Smooth muscle cell (in vitro differentiated cells): ENCODE measurements at regions not wholly inside any gene's neighbourhood (a gene's known extent, or its start where the extent isn't known, plus 50 kb on each side); places are given as distances from the start of the nearest gene placed in this dataset.
"Not testable (repeated sequence)": the region's sequence is repeated elsewhere in the genome, so short reads cannot be mapped to it uniquely, and the experiment has no call there.

Experiments used
- DNase-seq: peaks from one replicate; lab custom pipeline; 2025; ENCODE audit not compliant: unreplicated experiment; lab: John Stamatoyannopoulos, UW
- H2AFZ ChIP-seq: fragments of 200-600 bp; sonication (generic); 2 replicates; pipeline ENCODE4 v1.6.0; 2016; ENCODE audit warnings: antibody characterized with exemption, low read depth, mild to moderate bottlenecking
- H3F3A ChIP-seq: fragments of 200-600 bp; sonication (generic); 2 replicates; pipeline ENCODE4 v1.6.0; 2017; ENCODE audit warnings: antibody characterized with exemption, low read depth
- H3K27ac ChIP-seq: fragments of 200-600 bp; sonication (generic); 2 replicates; pipeline ENCODE4 v1.5.1; 2016; ENCODE audit warnings: low read depth, mild to moderate bottlenecking
- H3K27me3 ChIP-seq: fragments of 200-600 bp; sonication (generic); 2 replicates; pipeline ENCODE4 v1.6.1; 2016; ENCODE audit warnings: low read depth, mild to moderate bottlenecking
- H3K36me3 ChIP-seq: fragments of 200-600 bp; sonication (generic); 2 replicates; pipeline ENCODE4 v1.5.1; 2016; ENCODE audit warnings: low read depth
- H3K4me1 ChIP-seq: fragments of 200-600 bp; sonication (generic); 2 replicates; pipeline ENCODE4 v1.5.1; 2016; ENCODE audit warnings: low read depth
- H3K4me2 ChIP-seq: fragments of 200-600 bp; sonication (generic); 2 replicates; pipeline ENCODE4 v1.6.0; 2016; ENCODE audit warnings: mild to moderate bottlenecking
- H3K4me3 ChIP-seq: fragments of 200-600 bp; sonication (generic); 2 replicates; pipeline ENCODE4 v1.5.1; 2016; ENCODE audit warnings: mild to moderate bottlenecking
- H3K79me2 ChIP-seq: fragments of 200-600 bp; sonication (generic); 2 replicates; pipeline ENCODE4 v1.6.0; 2016; ENCODE audit warnings: low read depth, mild to moderate bottlenecking
- H3K9ac ChIP-seq: fragments of 200-600 bp; sonication (generic); 2 replicates; pipeline ENCODE4 v1.6.0; 2016; ENCODE audit warnings: low read depth
- H3K9me3 ChIP-seq: fragments of 200-600 bp; sonication (generic); replicated peaks from 2 replicates; pipeline ENCODE4 v1.5.1; 2016; ENCODE audit warnings: low read depth
- H4K20me1 ChIP-seq: fragments of 200-600 bp; sonication (generic); 2 replicates; pipeline ENCODE4 v1.6.0; 2016; ENCODE audit warnings: low read depth
- WGBS: methylation state at CpG from one replicate; pipeline ENCODE4 v1.1.7; 2016; ENCODE audit warnings: low lambda C conversion rate; 5-methylcytosine and 5-hydroxymethylcytosine counted together
- TF ChIP-seq, protein P1 (sequence below): fragments of 200-600 bp; sonication (generic); IDR thresholded peaks from 2 replicates; pipeline ENCODE4 v1.5.1; 2017; ENCODE audit warnings: borderline replicate concordance, mild to moderate bottlenecking, antibody characterized with exemption; ENCODE audit not compliant: insufficient read depth, poor library complexity, severe bottlenecking

DNA sequence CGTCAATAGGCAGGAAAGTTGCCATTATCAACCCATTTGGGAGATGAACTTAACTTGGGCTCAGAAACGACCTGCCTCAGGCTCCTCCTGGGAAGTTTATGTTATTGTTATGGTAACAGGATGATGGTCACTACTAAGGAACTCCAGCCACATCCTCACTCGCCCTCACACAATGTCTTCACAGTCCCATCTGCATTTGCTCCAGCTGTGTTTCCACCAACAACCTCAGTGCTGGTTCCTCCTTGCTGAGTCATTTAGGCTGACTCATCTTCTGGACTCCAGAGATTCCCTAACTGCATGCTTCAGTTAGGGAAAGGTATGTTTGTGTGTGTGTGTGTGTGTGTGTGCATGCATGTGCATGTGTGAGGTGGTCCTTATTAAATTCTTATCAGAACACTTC, 293.4 kb upstream of the BOD1L1 start:
- H3K27me3 ChIP-seq: no peaks in the 10 kb centered on the region
- peak overlapping the region; percentile 95 for H3K27ac ChIP-seq
- peak overlapping the region; percentile 88 for H3K9ac ChIP-seq
- no peak overlapping the region for H3K4me3 ChIP-seq
- no peaks in the 10 kb centered on the region for H4K20me1 ChIP-seq
- TF ChIP-seq, protein P1, sequence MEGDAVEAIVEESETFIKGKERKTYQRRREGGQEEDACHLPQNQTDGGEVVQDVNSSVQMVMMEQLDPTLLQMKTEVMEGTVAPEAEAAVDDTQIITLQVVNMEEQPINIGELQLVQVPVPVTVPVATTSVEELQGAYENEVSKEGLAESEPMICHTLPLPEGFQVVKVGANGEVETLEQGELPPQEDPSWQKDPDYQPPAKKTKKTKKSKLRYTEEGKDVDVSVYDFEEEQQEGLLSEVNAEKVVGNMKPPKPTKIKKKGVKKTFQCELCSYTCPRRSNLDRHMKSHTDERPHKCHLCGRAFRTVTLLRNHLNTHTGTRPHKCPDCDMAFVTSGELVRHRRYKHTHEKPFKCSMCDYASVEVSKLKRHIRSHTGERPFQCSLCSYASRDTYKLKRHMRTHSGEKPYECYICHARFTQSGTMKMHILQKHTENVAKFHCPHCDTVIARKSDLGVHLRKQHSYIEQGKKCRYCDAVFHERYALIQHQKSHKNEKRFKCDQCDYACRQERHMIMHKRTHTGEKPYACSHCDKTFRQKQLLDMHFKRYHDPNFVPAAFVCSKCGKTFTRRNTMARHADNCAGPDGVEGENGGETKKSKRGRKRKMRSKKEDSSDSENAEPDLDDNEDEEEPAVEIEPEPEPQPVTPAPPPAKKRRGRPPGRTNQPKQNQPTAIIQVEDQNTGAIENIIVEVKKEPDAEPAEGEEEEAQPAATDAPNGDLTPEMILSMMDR: no peak
- DNase-seq: peak; percentile 9
- no peaks in the 10 kb centered on the region for H3K9me3 ChIP-seq
- H3K79me2 ChIP-seq: no peaks in the 10 kb centered on the region
- H3F3A ChIP-seq: peaks cover 32% of the 10 kb centered on the region
- 17% methylated on average over 3 of the region's 3 CpGs for WGBS
- no peak overlapping the region for H2AFZ ChIP-seq
- no peaks in the 10 kb centered on the region for H3K36me3 ChIP-seq
- peak overlapping the region; percentile 1 for H3K4me2 ChIP-seq
- peaks cover 6% of the 10 kb centered on the region for H3K4me1 ChIP-seq

DNA sequence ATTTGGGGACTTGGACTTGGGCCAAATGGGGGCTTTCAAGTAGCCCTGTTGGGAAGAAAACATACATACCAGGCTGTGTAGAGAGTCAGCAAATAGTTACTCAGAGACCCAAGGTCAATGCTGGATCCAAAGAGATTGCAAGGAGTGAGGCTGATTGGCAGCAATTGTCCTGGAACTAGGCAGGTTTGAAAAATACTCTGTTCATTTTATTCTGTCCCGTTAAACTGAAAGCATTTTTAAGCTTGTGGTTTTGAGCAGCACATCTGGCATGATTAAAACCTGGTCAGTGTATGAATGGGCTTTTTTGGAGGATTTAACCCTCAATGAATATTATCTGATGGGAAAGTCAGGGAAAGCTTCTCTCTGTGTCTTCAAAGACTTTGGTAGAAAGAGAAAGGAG, 294.3 kb upstream of the BOD1L1 start:
- WGBS: 7% methylated on average over 1 of the region's 1 CpG
- peak overlapping the region; percentile 95 for H3K27ac ChIP-seq
- no peaks in the 10 kb centered on the region for H3K9me3 ChIP-seq
- H3K4me2 ChIP-seq: peak overlapping the region; percentile 71
- H3K36me3 ChIP-seq: no peaks in the 10 kb centered on the region
- H3K4me3 ChIP-seq: no peak overlapping the region
- peaks cover 6% of the 10 kb centered on the region for H3K4me1 ChIP-seq
- H3K79me2 ChIP-seq: no peaks in the 10 kb centered on the region
- DNase-seq: no peak
- peak overlapping the region; percentile 81 for H3K9ac ChIP-seq
- no peaks in the 10 kb centered on the region for H3K27me3 ChIP-seq
- peaks cover 32% of the 10 kb centered on the region for H3F3A ChIP-seq
- no peak overlapping the region for H2AFZ ChIP-seq
- no peaks in the 10 kb centered on the region for H4K20me1 ChIP-seq
- TF ChIP-seq, protein P1: no peak

DNA sequence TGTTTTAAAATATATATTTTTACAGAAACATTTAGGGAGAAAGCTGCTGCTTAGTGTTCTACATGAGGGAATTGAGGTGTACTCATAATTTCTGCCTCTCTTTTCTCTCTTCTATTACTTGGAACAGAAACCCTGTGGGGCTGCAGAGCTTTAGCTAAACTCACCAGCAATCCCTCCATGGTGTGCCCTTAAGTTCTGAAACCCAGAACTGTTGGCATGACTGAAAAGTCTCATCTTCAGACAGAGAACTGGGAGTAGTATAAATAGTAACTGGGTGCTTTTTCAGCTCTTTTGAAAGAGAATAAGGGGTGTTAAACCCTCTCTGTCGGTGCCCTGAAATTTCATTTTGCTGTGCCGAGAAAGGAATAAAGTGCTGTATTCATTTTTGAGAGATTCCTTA, 294.9 kb upstream of the BOD1L1 start:
- H3K4me1 ChIP-seq: peaks cover 6% of the 10 kb centered on the region
- peaks cover 32% of the 10 kb centered on the region for H3F3A ChIP-seq
- H4K20me1 ChIP-seq: no peaks in the 10 kb centered on the region
- no peaks in the 10 kb centered on the region for H3K27me3 ChIP-seq
- H3K9ac ChIP-seq: peak overlapping the region; percentile 81
- TF ChIP-seq, protein P1: no peak
- 69% methylated on average over 2 of the region's 2 CpGs for WGBS
- H3K79me2 ChIP-seq: no peaks in the 10 kb centered on the region
- H3K4me2 ChIP-seq: peak overlapping the region; percentile 71
- no peaks in the 10 kb centered on the region for H3K9me3 ChIP-seq
- H3K4me3 ChIP-seq: no peak overlapping the region
- no peak for DNase-seq
- no peak overlapping the region for H2AFZ ChIP-seq
- no peaks in the 10 kb centered on the region for H3K36me3 ChIP-seq
- peak overlapping the region; percentile 95 for H3K27ac ChIP-seq

DNA sequence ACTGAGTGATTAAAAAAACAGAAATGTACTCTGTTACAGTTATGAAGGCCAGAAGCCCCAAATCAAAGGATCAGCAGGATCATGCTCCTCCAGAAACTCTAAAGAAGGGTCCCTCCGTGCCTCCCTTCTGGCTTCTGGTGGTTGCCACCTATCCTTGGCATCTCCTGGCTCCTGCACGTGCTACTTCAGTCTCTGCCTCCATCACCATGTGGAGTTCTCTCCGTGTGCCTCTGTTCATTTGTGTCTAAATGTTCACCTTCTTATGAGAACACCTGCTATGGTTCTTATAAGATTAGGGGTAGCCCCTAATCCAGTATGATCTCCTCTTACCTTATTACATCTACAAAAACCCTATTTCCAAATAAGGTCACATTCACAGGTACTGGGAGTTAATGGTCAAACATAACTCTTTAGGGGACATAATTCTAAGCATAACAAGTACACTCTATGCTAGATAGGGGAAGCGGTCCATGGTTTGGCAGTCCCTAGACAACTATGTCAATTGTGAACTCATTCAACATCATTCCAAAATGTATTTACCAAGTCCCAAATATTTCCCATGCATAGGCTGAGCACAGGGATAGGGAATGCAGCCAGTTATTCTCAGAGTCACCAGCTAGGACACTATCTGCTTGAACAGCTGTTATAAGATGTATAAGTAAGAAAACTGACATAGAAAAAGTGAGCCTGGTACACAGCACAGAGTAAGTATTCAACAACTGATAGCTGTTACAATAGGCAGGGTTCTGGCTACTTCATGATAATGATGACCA, 295.5 kb upstream of the BOD1L1 start:
- Histone ChIP-seq H3K4me1 (peaks cover 6% of the 10 kb centered on the region), H3K9ac (no peak overlapping the region), H3K27ac (no peak overlapping the region), H4K20me1 (no peaks in the 10 kb centered on the region), H3K4me2 (no peak overlapping the region), H3F3A (peaks cover 28% of the 10 kb centered on the region), H3K79me2 (no peaks in the 10 kb centered on the region), H3K36me3 (no peaks in the 10 kb centered on the region), H3K9me3 (no peaks in the 10 kb centered on the region), H3K4me3 (no peak overlapping the region), H2AFZ (no peak overlapping the region), H3K27me3 (no peaks in the 10 kb centered on the region)
- WGBS: 60% methylated on average over 4 of the region's 4 CpGs
- TF ChIP-seq, protein P1: no peak
- DNase-seq: no peak

DNA sequence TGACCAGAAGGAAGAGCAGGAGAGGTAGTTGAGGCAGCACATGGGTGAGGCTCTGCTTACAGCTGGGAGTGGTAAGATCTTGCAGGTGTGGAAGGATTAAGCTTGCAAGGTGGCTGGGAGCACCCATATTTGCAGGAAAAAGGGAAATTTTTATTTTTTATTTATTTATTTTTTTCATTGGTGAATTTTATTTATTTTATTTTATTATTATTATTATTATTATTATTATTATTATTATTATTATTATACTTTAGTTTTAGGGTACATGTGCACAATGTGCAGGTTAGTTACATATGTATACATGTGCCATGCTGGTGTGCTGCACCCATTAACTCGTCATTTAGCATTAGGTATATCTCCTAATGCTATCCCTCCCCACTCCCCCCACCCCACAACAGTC, 297.4 kb upstream of the BOD1L1 start:
- H3K9me3 ChIP-seq, H3K9ac ChIP-seq, H2AFZ ChIP-seq, H3K27me3 ChIP-seq, H3K27ac ChIP-seq, H3K4me3 ChIP-seq, H3K4me2 ChIP-seq, DNase-seq, H3K79me2 ChIP-seq, H4K20me1 ChIP-seq, H3K4me1 ChIP-seq, H3K36me3 ChIP-seq: not testable (repeated sequence)
- WGBS: 100% methylated on average over 1 of the region's 1 CpG
- peaks cover 13% of the 10 kb centered on the region for H3F3A ChIP-seq
